RKO (cell line): ENCODE measurements at regions not wholly inside any gene's neighbourhood (a gene's known extent, or its start where the extent isn't known, plus 50 kb on each side); places are given as distances from the start of the nearest gene placed in this dataset.

Experiments
- DNase-seq: peaks from one replicate; pipeline ENCODE4 v3.0.0-alpha.2; 2016; ENCODE audit warnings: low spot score

GRCh38 chr16:85187886-85188285 lies 75.6 kb upstream of the CIBAR2 start:
- no peak for DNase-seq

GRCh38 chr16:85188822-85189672 lies 76.8 kb upstream of the CIBAR2 start:
- no peak for DNase-seq

GRCh38 chr16:85190572-85190971 lies 78.3 kb upstream of the CIBAR2 start:
- DNase-seq = no peak

GRCh38 chr16:85191341-85191965 lies 79.2 kb upstream of the CIBAR2 start:
- no peak for DNase-seq

GRCh38 chr16:85192238-85193114 lies 80.2 kb upstream of the CIBAR2 start:
- no peak for DNase-seq

GRCh38 chr16:85193115-85193493 lies 80.8 kb upstream of the CIBAR2 start:
- no peak for DNase-seq

- DNase-seq = no peak
These were observed 81.6 kb upstream of the CIBAR2 start for GRCh38 chr16:85193876-85194275.

GRCh38 chr16:85194307-85195270 lies 82.3 kb upstream of the CIBAR2 start:
- DNase-seq = no peak

- no peak for DNase-seq
These were observed 83.0 kb upstream of the CIBAR2 start for GRCh38 chr16:85195271-85195647.

- no peak for DNase-seq
These were observed 83.9 kb upstream of the CIBAR2 start for GRCh38 chr16:85195900-85196772.

- no peak for DNase-seq
These were observed 84.7 kb upstream of the CIBAR2 start for GRCh38 chr16:85196976-85197375.

GRCh38 chr16:85197611-85198566 lies 85.6 kb upstream of the CIBAR2 start:
- DNase-seq = no peak

GRCh38 chr16:85199069-85199725 lies 86.9 kb upstream of the CIBAR2 start:
- DNase-seq = no peak

- DNase-seq = no peak
These were observed 87.6 kb upstream of the CIBAR2 start for GRCh38 chr16:85199880-85200279.

GRCh38 chr16:85200471-85201278 lies 88.4 kb upstream of the CIBAR2 start:
- DNase-seq = no peak

- no peak for DNase-seq
These were observed 89.3 kb upstream of the CIBAR2 start for GRCh38 chr16:85201574-85201973.

- no peak for DNase-seq
These were observed 89.9 kb upstream of the CIBAR2 start for GRCh38 chr16:85202051-85202601.
